Raji (cell line): ENCODE measurements at regions not wholly inside any gene's neighbourhood (a gene's known extent, or its start where the extent isn't known, plus 50 kb on each side); places are given as distances from the start of the nearest gene placed in this dataset.

Source experiments
- POLR2A ChIP-seq: IDR thresholded peaks from 2 replicates; pipeline ENCODE4 v1.6.1; 2011; ENCODE audit warnings: low read depth, low read length, control low read depth; ENCODE audit not compliant: insufficient read depth

DNA sequence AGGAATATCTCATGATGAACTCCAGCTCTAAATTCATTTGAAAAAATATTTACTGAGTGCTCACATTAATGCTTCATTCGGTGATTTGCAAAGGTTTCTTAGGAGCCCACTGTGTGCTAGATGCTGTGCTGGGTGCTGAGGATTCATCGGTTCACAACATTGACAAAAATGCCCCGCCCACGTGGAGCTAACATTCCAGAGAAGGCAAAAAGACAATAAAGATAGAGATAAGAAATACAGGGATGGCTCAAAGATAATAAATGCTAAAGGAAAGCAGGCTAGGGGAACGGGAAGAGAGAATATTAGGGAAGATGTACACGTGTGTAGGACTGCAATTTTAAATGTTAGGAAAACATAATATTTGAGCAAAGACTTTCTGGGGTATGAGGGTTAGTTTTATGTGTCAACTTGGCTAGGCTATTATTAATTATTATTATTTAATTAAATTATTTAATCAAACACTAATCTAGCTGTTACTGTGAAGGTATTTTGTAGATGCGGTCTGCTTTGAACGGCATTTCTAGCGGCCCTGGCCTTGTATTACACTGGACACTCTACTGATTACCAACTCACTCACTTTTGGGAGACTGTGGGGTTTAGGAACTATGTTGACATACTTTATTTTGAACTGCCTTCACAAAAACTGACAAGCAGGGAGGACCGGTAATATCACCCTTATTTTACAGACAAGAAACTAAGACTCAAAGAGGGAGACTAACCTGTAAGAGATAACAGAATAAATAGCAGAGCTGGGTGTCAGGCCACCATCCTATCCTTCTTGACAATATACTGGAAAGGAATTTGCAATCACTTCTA, 61.9 kb upstream of the IRF2 start:
- TF ChIP-seq POLR2A: no peak

DNA sequence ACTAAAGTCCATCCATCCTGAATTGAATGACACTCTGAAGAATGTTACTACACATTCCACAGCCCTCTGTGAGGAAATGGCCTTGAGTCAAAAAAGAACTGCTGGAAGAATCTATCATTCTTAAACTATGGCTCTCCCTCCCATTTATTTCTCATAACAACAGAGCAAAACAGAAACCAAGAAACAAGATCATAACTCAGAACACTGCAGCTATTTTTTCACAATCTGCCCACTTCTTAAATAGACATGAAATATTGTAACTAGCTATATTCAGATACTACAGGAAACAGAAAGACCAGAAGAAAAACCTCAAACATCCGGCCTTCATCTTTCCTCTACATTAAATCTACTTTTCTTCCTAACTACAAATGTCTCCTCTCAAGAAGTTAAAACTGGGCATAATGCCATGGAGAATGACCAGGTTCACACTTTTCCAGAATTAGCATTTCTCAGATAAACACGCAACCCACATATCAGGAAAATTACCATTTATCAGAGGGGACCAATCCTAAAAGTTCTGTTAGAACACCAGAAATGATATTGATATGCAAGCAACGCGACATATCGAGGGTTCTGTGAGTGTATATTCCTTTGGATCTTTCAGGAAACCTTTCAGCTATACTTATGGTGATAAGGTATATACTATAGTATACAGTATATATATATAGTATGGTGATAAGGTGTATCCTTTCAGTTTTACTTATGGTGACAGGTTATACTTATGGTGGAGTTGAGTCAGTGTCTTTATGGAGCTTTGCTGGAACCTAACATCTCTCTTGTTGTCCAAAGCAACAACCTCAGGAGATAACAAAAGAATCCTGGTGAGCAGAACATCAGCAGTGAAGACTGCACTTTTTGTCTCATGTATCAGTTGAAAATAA, 60.4 kb upstream of the IRF2 start:
- TF ChIP-seq POLR2A: no peak

DNA sequence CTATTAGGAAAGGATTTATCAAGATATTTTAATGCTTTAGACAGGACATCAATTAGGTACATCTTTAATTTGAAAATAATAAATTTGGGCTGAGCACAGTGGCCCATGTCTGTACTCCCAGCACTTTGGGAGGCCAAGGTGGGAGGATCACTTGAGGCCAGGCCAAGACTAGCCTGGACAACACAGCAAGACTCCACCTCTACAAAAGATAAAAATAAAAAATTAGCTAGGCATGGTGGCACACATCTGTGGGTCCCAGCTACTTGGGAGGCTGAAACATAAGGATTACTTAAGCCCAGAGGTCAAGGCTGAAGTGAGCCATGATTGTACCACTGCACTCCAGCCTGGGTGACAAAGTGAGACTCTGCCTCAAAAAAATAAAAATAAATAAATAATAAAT, 59.6 kb upstream of the IRF2 start:
- TF ChIP-seq POLR2A: no peak

DNA sequence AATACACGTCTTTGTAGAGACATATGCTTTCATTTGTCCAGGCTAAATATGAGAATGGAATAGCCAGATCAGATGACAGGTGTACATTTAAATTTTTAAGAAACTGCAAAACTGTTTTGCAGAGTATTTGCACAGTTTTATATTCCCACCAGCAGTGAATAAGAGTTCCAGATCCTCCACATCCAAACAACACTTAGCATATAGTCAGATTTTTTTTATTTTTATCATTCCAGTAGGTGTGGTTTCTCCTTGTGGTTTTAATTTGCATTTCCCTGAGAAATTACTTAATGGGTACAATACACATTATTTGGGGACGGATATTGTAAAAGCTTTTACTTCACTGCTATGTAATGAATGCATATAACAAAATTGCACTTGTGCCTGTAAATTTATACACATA, 56.7 kb upstream of the IRF2 start:
- no peak for TF ChIP-seq POLR2A

DNA sequence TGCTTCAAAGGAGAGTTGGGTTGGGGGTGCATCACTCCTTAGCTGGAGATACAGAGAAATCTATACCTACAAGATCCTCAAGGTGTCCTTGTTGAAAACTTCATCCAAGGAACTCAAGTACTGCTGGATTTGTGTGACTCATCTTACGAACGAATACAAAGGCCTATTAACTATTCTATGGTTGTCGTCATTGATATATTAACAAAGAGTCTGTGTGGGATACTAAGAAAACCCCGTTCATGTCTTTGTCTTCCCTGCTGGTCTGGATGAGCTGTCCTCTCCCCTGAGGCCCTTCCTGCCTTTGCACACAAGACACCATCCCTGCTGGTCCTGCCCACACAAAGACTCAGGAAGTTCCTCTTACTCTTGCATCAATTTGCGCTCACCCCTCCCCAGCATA, 54.9 kb upstream of the IRF2 start:
- TF ChIP-seq POLR2A: no peak

DNA sequence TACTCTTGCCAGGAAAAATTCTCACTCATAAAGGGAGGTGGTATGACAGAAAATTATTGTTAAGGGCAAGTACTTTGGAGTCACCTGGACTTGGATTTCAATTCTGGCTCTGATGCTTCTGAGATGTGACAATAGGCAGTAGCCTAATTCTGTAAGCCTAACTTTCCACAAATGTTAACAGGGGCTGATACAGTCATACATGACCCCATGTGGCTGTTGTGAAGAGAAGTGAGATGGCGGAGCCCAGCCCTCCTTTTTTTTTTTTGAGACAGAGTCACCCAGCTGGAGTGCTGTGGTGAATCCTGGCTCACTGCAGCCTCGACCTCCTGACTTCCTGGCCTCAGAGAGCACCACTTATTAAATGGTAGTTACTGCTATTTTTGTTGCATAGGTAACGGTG, 54.4 kb upstream of the IRF2 start:
- no peak for TF ChIP-seq POLR2A

DNA sequence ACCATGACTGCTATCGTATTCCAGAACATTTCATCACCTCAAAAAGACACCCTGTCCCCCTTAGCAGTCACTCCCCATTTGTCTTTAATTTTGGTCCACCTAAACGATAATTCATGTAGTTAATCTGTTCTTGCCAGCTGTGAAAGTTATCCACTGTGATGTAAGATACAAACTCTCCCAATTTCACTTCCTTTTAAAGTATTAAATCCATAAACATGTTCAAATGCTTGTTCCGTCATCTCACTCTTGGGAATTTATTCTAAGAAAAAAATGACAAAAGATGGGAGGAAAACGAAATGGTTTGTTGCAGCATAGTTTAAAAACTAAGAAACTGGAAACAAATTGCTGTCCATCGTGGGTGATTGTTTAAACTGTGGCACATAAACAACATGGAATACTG, 53.7 kb upstream of the IRF2 start:
- TF ChIP-seq POLR2A: no peak

DNA sequence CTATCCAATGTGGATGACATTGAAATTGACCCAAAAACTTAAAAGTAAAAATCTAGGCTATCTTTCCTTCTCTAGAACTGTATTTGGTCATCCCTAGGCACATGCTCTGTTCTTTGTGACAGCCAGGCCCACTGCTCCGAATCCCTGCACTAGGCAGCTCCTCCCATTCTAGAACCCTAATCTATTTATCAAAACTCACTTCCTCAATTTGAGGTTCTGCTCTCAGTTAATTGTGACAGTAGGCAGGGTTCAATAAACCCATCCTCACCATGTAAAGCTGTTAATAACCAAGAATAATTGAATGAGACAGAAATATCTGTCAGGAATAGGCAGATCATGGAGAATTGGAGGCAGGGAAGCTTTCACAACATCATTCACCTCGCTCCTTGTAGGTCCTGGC, 51.9 kb upstream of the IRF2 start:
- no peak for TF ChIP-seq POLR2A
